ENCODE measurements at regions not wholly inside any gene's neighbourhood (a gene's known extent, or its start where the extent isn't known, plus 50 kb on each side); places are given as distances from the start of the nearest gene placed in this dataset.
"Not testable (repeated sequence)": the region's sequence is repeated elsewhere in the genome, so short reads cannot be mapped to it uniquely, and the experiment has no call there.

DNA sequence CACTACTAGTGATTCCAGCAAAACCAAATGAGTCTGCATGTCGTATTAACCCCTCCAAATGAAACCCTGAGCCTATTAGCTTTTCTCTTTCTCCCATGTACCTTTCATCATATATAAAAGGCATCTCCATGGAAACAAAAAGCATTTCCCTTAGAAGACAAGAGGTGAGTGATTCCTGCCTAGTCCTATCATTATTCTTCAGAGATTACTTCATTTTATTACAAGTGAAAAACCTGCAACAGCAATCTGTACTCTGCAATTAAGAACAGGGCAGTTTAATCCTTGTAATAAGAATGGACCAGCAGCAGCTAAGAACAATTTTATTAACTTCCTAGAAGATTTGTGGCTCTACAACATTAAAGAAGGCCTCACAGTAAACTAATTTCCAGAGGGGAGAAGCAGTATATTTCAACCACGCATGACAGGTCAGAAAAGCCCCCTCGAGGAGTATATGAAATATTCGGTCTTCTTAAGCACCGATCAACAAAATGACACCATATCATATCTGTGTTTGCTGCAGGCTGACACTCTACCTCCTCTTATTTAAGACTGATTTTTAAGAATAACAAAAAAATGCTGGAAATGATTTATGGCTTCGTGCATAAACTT lies 132.3 kb upstream of the TFPI start:
- DNase-seq: no peak

DNA sequence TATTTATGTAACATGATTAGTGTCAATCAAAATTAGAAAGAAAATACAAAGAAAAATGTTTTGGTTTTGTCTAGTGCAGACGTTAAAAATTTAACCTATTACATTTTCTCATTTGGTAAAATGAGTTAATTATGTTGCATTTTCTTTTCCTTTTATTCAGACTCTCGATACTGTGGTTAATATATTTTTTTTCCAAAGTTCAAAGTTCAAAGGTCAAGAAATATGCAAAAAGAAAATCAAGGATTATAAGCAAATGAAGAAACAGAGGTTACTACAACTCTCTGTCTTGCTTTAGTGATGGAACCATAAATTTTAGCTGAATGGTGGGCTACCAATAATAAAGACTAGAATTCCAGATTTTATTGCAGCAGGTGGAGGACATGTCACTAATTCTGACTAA lies 133.3 kb upstream of the TFPI start:
- no peak for DNase-seq

DNA sequence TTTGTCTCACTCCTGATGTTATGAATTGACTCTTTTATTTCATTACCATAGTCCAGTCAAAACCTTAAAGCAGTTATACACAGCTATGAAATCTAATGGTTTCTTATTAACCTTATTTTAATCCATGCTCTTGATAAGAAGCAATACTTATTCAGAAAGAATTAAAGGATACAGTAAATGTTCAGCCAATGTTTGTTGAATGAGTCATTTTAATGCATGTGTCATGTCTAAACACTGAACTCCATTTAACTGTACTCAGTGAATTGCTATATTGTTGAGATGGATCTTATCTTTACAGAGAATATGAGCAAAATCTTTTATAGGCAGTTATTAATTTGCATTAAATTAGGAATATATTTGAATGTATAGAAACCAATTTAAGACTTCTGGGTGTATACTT lies 135.1 kb upstream of the TFPI start:
- DNase-seq: no peak

DNA sequence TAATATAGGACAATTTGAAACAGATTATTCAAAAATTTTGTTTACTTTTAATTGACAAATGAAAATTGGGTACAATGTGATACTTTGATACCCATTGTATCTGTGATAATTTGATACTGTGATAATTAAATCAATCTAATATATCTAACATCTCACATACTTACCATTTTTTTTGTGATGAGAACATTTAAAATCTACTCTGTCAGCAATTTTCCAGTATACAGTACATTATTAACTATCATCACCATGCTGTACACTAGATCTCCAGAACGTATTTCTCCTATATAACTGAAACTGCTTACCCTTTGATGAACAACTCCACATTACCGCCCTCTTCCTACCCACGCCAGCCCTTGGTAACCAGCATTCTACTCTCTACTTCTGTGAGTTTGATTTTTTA lies 139.7 kb upstream of the TFPI start:
- no peak for DNase-seq

DNA sequence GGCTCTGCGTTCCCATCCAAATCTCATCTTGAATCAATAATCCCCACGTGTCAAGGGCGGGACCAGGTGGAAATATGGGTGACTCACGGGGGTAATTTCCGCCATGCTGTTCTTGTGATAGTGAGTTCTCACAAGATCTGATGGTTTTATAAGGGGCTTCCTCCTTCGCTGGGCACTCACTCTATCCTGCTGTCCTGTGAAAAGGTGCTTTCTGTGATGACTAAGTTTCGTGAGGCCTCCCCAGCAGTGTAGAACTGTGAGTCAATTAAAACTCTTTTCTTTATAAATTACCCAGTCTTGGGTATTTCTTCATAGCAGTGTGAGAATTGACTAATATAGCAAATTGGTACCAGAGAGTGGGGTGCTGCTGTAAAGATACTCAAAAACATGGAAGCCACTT lies 142.4 kb upstream of the TFPI start:
- not testable (repeated sequence) for DNase-seq

DNA sequence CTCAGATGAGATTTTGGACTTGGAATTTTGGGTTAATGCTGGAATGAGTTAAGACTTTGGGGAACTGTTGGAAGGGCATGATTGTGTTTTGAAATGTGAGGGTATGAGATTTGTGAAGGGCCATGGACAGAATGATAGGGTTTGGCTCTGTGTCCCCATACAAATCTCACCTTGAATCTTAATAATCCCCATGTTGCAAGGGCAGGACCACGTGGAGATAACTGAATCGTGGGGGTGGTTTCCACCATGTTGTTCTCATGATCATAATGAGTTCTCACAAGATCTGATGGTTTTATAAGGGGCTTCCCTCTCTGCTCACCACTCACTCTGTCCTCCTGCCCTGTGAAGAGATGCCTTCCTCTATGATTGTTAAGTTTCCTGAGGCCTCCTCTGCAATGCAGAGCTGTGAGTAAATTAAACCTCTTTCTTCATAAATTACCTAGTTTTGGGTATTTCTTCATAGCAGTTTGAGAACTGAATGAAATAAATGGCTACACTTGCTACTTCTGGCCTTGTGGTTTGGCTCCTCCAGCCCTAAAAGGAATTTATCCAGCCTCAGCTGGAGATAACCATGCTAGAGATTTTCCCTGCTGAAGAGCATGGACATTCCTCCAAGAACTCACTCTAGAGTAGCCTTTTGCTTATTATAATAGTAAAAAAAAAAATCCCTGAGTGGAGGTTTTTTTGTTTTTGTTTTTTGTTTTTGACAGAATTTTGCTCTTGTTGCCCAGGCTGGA lies 144.3 kb upstream of the TFPI start:
- DNase-seq: no peak

DNA sequence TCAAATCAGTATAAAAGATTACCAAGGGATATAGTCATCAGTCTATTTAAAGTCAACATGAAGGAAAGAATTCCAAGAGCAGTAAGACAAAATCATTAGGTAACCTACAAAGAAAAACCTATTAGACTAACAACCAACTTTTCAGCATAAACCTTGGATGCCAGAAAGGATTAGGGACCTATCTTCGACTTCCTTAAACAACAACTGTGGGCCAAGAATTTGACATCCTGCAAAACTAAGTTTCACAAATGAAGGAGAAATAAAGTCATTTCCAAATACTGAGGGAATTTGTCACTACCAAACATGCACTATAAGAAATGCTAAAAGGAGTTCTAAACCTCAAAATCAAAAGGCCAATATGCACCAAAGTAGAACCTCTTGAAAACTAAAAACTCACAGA lies 147.9 kb upstream of the TFPI start:
- no peak for DNase-seq

DNA sequence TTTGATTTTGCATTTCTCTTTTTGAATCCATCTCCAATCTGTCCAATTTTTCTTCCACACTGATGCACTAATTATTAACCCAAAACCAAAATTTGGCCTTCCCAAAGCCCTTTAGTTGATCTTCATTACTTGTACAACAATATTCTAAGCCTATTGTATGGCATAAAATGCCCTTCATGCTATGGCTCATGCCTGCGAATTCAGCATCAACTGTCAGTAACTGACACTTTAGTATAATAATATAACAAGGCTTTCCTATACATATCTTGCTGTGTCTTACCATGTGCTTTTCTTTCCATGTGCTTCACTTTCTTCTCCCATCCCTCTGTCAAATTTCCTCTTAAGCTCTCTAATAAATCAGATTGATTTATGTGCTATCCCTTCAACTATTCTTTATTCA lies 154.0 kb upstream of the TFPI start:
- no peak for DNase-seq

DNA sequence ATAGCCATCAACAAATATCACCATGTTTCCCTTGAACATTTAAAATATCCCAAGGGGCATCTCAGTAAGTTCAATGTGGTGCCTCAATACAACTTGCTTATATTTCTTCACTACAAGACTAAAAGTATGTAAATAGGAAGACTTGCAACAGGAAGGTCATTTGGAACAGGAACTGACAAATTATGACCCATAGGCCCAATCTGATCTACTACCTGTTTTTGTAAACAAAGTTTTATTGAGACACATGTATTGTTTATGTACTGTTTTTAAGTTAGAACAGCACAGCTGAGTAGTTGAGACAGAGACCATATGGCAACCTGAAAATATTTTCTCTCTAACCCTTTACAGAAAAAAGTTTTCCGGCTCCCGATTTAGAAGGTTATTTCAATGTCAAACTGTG lies 154.8 kb upstream of the TFPI start:
- no peak for DNase-seq

DNA sequence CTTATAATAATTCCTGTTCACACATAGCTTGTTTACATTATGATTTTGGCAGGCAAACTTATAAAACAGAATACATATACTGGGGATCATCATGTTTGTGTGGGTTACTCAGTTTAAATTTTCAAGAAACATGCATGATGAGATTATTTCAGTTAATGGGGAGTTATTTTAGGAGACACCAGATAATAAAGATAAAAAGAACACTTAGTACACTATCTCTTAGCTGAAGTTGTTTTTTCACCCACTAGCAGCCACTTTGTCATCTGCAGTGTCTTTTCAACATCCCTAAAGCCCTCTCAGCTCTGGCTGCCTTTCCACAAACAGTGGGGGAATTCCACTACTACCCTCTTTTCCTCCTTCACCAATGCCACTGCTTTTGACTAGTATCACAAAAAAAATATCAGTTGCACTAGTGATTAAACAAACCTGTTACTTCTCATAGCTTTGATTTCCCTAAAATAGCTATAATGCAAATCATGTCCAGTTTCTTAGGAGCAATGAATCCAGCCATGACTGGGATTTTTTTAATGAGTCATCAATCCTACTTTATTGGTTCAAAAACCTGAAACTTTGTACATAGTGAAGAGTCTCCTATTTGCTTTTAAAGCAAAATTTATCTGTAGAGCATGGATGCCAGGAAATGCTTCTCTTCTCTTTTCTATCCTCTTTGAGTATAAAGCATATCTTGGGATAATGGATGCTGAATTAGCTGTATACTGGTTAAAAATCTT lies 156.7 kb upstream of the TFPI start:
- DNase-seq: no peak

DNA sequence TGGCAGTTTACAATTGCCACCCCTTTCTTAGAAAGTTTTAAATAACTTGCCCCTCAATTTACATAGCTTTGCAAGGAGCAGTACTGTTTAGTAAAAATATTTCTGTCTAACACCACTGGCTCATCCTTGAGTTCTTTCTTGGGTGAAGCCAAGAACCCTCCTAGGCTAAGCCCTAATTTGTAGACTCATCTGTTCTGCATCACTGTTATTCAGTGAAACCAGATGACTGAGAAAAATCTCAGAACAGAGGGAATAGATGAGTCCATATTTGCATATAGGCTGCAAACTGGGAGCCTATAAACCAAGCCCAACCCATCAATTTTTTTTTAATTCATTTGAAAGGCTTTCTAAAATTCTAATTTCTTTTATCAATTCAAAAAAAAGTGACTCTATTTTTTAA lies 161.4 kb upstream of the TFPI start:
- DNase-seq: no peak

DNA sequence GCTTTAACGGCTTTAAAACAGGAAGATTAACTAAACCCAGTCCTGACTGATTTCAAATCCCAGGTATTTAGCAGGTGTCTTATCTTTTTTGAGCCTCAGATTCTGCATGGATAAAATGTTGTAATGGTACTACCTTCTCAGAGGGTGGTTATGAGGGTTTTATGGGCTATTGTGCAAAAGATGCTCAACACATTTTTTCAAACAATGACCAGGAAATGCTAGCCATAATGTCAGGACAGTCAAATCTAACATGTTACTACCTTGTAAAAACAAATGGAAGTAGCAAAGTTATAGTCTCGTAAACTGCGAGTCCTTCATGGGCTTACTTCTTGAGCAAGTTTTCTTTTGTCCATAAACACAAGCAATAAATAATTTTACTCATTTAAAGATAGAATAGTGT lies 162.1 kb upstream of the TFPI start:
- no peak for DNase-seq

DNA sequence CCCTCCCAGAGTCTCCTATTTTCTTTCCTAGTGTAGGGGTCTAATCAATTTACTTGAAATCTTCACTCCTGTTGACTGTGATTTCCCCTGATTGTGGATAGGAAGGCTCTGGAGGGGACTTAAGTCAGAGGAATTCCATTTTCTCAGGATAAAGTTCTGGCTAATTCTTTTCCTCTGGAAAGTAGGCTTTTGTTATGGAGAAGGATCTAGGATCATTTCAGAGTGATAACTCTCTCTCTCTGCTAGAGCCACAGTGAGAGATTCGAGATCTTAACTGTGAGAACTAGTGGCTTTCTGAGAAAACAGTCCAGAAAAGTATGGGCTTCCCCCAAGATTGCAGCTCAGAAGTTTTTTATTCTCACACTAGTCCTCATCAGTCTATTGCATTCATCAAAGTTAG lies 163.9 kb upstream of the TFPI start:
- DNase-seq: no peak

DNA sequence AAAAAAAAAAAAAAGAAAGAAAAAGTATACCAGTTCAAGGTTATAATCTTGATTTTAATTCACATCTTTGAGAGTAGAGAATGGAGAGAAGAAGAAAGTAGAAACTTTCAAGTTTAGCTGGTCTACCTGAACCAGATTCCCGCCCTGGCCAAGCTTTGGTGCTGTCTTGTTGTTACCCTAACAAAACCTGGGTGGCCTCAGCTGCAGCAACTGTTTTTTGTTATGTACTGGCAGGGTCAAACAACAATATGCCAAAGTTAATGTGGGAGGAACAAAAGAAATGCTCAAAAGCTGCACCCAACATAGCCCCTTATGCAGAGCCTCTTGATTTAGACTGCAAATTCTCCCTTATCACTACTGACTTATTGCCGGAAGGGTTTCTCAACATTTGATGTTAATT lies 165.3 kb upstream of the TFPI start:
- DNase-seq: no peak

DNA sequence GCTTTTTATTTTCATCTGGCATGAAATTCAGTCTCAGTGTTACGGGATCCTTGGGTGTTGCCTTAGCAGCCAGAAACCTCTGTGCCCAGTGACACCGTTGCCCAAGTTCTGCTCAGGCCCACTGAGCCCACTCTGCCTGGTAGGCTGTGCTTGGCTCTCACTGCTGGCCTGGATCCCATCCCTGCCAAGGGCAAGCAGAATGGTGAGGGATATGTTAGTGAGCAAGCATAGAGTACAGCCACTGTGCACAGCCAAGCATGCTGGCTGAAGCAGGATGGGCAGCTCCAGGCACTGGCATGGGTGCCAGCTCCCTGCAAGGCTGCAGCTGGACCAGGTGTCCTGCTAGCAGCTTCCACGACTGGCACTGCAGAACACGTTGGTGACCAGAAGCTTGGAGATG lies 194.7 kb upstream of the TFPI start:
- no peak for DNase-seq

DNA sequence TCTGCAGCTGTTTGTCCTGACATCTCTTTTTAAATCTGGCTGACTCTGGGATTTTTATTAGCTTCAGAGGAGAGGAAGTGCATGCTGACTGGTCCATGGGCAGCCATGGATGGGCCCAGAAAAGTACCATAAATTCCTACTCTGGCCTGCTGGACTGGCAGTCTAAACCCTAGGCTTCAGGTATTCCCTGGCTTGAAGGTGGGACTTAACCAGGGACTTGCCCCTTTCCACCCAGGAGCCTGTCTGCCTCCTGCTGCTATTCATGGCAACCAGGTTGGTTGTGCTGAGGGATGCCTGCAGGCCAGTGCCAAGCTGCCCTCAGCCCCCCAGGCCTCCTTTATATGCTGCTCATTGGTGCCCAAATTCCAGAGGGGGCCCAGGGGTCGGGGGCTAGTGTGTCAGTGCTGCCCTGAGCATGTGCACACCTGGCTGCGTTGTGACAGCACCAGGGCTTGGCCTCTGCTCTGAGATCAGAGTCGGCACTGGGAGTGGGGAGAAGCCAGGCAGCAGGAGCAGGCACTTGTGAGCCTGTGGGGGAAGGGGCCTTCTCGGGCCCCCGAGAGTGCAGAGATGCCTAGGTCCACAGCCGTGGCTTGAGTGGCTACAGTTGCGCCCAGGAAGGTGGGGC lies 195.7 kb upstream of the TFPI start:
- DNase-seq: no peak

DNA sequence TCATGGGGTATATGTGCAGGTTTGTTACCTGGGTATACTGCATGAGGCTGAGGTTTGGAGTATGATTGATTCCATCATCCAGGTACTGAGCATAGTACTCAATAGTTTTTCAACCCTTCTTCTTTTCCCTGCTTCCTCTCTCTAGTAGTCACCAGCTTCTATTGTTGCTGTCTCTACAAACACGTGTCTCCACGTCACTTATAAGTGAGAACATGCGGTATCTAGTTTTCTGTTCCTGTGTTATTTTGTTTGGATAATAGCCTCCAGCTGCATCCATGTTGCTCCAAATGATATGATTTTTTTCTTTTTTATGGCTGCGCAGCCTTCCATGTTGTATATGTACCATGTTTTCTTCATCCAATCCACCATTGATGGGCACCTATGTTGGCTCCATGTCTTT lies 214.8 kb upstream of the TFPI start:
- no peak for DNase-seq

DNA sequence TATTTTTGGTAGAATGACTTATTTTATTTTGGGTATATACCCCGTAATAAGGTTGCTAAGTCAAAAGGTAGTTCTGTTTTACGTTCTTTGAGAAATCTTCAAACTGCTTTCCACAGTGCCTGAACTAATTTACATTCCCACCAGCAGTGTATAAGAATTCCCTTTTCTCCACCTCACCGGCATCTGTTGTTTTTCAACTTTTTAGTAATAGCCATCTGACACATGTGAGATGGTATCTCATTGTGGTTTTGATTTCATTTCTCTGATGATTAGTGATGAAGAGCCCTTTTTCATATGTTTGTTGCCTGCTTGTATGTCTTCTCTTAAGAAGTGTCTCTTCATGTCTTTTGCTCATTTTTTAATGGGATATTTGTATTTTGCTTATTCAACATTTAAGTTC lies 215.2 kb upstream of the TFPI start:
- DNase-seq: no peak

DNA sequence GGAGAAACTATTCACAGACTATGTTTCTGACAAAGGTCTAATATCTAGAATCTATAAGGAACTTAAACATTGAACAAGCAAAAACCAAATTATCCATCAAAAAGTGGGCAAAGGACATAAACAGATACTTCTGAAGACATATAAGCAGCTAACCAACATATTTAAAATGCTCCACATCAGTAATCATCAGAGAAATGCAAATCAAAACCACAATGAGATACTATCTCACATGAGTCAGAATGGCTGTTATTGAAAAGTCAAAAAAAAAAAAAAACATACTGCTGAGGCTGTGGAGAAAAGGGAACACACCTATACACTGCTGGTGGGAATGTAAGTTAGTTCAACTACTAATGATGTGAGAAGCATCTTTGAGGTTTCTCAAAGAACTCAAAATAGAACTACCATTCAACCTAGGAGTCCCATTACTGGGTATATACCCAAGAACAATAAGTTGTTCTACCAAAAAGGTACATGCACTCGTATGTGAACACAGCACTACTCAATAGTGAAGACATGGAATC lies 220.4 kb upstream of the TFPI start:
- no peak for DNase-seq

DNA sequence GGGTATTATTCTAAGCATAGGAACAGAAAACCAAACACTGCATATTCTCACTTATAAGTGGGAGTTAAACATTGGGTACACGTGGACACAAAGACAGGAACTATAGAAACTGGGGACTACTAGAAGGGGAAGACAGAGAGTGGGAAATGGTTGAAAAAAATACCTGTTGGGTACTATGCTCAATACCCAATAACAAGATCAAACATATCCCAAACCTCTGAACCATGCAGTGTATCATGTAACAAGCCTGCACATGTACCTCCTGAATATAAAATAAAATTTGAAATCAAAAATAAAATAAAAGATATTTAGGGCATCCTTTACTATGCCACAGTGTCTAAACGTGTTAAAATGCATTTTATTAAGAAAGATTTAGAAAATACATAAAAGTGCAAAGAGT lies 221.0 kb upstream of the TFPI start:
- DNase-seq: no peak

DNA sequence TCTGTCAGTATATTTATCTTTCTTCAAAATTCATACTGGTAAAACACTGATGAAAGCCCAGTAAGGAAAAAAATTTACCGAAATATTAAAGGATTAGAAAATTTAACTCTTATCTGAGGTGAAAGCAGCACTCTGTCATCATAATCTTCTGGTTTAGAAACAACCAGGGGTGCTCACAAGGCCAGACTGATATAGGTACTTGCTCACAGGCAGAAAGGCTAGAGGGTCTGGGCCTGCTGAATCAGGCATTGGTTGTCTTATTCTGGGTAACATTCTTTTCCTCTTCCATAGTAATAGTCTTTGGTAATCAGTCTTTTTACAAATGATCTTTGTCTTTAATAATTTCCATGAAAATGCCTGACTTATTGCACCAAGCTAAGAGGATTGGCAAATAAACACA lies 221.4 kb upstream of the TFPI start:
- DNase-seq: no peak

DNA sequence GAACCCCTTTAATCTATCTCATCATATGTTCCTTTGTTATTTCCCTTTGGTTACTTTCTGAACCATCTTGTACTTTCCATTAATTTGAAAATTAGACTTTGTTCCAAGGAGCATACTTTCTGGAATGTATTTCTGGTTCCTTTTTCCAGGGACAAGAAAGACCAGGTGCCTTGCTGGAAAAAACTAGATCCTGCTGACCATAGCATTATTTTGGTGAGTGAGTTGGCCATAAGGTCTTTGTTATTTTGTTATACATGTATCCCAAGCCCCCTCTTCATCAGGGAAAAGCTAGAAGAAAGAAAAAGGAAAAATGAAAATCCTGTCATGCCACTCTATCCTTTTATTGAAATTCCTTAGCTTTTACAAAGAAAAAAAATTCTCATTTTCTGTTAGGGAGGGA lies 228.1 kb upstream of the TFPI start:
- no peak for DNase-seq

DNA sequence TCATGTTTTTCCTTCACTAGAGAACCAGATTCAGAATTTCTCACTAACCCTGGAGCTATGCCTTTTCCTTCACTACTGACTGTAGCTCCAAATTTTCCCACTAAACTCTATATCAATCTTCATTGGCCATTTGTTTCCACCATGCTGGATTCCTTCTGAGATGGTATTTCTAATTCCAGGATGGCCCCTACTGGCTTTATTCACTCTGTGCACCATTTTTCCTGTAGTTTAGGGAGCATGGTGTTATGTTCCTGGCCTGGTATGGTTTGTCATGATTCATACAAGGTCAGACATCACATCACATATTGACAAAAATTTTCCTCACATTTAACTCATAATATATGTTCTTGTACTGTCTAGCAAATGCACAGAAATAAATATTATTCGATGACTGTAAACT lies 229.2 kb upstream of the TFPI start:
- DNase-seq: no peak

DNA sequence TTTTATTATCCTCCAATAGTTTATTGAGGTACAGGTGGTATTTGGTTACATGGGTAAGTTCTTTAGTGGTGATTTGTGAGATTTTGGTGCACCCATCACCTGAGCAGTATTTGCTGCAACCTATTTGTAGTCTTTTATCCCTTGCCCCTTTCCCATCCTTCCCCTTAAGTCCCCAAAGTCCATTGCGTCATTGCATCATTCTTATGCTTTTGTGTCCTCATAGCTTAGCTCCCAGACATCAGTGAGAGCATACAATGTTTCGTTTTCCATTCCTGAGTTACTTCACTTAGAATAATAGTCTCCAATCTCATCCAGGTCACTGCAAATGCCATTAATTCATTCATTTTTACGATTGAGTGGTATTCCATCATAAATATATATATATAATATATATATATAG lies 229.9 kb upstream of the TFPI start:
- not testable (repeated sequence) for DNase-seq

All from T1000 (cell line).